GM12874 (cell line): ENCODE measurements at regions not wholly inside any gene's neighbourhood (a gene's known extent, or its start where the extent isn't known, plus 50 kb on each side); places are given as distances from the start of the nearest gene placed in this dataset.

Experiments
- CTCF ChIP-seq: IDR thresholded peaks from 2 replicates; pipeline ENCODE4 v1.5.1; 2011; ENCODE audit warnings: low read depth, mild to moderate bottlenecking, control low read depth, low read length, moderate library complexity; ENCODE audit not compliant: insufficient read depth

- no peak for TF ChIP-seq CTCF
These were observed 227.2 kb upstream of the MON1B start for GRCh38 chr16:76963614-76964315.

- no peak for TF ChIP-seq CTCF
These were observed 226.4 kb upstream of the MON1B start for GRCh38 chr16:76964464-76965154.

- TF ChIP-seq CTCF: no peak
These were observed 220.8 kb upstream of the MON1B start for GRCh38 chr16:76970087-76970744.

GRCh38 chr16:76970745-76971099 is 220.3 kb upstream of the MON1B start:
- TF ChIP-seq CTCF: no peak

- TF ChIP-seq CTCF: no peak
These were observed 214.9 kb upstream of the MON1B start for GRCh38 chr16:76976101-76976500.

- TF ChIP-seq CTCF: no peak
These were observed 214.2 kb upstream of the MON1B start for GRCh38 chr16:76976756-76977155.

- TF ChIP-seq CTCF: no peak
These were observed 206.8 kb upstream of the MON1B start for GRCh38 chr16:76984196-76984595.
